UCSD-AML1 (cell line): ENCODE measurements at regions not wholly inside any gene's neighbourhood (a gene's known extent, or its start where the extent isn't known, plus 50 kb on each side); places are given as distances from the start of the nearest gene placed in this dataset.

Experiments used
- DNase-seq: peaks from one replicate; lab custom pipeline; 2025; ENCODE audit not compliant: unreplicated experiment; lab: John Stamatoyannopoulos, UW

DNA sequence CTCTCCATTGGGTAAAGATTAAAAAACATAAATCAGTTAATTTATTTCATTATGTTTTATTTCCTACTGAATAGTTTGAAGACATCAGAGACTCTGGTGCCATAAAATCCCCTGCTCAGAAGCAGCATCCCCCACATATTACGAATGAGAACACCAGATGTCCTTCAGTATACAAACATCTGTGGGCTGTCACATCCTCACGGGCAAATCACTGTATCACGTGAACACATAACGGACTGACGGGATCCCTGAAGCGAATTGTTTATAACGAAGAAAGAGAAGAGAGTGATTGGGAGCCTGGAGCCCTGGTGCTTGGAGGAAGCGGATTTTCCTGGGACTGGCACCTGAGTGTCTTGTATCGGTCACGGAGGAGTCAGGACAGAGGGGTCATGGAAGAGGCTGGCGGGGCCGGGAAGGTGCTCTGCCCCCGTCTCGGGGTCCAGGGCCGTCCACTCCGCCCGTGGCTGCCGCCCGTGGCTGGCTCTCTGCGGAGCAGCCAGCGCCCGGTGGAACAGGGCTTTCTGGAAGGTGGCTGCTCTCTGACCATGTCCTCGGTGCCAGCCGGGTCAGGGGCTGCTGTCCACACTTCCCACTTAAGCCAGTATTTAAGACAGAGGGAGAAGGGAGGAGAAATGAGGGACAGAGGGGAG lies 452.7 kb upstream of the FAT1 start:
- DNase-seq: no peak

DNA sequence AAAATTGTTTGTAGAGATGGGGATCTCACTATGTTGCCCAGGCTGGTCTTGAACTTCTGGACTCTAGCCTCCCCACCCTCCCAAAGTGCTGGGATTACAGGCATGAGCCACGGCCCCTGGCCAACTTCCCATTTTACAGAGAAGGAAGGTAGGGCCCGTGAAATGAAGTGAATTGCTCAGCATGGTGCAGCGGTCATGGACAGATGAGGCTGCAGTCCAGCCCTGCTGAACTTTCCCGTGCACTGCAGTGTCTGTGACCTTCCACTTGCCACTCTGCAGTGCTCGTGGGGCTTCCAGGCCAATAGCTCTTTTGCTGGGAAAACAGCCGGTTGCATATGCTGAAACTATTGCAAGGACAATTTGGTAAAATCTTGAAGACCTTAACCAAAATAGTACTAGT lies 454.4 kb upstream of the FAT1 start:
- DNase-seq: no peak

DNA sequence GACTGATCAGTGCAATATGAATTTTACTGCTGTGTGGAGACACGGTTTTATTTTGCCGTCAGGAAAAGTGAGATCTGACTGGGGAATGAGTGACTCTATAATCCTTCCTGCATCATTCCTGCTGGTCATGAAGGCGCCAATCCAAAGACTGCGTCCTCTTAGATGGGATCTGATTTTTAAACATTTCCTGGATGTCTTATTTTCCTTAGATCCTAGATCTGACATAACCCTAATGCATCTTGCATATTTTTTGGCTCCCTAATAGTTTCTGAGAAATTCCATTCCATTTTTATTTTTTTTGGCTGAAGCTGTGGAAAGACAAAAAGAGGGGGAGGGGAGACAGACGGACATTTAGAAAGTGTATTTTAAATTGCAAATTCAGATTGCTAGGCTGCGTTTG lies 454.9 kb upstream of the FAT1 start:
- DNase-seq: no peak

- no peak for DNase-seq
Observed at GRCh38 chr4:187179086-187180058, 455.7 kb upstream of the FAT1 start.

GRCh38 chr4:187181054-187181453 lies 457.4 kb upstream of the FAT1 start:
- DNase-seq: no peak

DNA sequence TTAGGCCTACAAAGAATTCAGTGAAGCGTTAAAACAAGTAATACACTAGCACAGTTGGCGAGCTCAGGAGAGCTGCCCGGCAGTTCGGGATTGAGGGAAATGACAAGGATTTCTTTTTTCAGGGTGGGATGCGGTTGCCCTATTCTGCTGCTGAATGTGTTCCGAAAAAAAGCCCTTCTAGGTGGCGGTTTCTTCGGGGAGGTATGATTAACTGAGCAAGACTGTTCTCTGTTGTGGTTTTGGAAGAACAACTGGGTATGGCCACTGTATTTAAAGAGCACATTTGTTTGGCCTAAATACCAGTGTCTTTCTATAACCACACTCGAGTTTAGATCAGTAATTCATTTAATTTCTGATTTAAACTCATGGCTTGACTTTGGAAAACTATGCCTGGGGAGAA lies 459.7 kb upstream of the FAT1 start:
- DNase-seq: no peak

DNA sequence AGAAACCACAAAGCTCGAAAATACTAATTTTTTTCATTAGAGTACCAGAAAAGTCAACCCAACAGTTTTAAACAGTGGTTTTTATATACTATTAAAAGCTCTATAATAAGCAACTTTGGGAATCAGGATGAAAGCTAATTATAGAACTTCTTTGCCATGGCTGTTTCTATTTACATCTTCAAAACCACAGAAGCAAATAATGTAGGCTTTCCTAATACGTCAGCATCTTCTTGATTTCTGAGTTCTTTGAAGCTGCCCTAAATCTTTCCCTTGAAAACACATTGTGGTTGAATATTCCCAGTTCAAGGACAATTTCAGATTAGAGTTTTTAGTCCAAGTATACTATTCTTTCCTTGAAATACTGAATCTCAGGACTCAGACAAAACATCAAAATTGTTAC lies 460.2 kb upstream of the FAT1 start:
- DNase-seq: no peak

GRCh38 chr4:187184508-187184907 lies 460.9 kb upstream of the FAT1 start:
- DNase-seq: no peak

- no peak for DNase-seq
Observed at GRCh38 chr4:187188118-187188517, 464.5 kb upstream of the FAT1 start.

- no peak for DNase-seq
Observed at GRCh38 chr4:187188741-187189140, 465.1 kb upstream of the FAT1 start.

- DNase-seq: no peak
Observed at GRCh38 chr4:187190390-187190789, 466.7 kb upstream of the FAT1 start.

- no peak for DNase-seq
Observed at GRCh38 chr4:187191676-187192075, 468.0 kb upstream of the FAT1 start.

DNA sequence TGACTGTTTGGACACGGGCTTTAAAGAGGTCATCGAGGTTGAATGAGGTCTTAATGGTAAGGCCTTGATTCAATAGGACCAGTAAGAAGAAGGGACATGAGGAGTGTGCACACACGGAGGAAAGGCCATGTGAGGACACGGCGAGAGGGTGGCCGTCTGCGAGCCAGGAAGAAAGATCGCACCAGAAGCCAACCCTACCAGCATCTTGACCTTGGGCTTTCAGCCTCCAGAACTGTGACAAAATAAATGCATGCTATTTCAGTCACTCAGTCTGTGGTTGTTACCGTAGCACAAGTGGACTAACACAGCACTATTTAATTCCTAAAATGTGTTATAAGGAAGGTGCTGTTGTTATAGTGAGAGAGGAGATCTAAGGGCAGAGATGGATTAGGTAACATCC lies 468.6 kb upstream of the FAT1 start:
- DNase-seq: no peak

DNA sequence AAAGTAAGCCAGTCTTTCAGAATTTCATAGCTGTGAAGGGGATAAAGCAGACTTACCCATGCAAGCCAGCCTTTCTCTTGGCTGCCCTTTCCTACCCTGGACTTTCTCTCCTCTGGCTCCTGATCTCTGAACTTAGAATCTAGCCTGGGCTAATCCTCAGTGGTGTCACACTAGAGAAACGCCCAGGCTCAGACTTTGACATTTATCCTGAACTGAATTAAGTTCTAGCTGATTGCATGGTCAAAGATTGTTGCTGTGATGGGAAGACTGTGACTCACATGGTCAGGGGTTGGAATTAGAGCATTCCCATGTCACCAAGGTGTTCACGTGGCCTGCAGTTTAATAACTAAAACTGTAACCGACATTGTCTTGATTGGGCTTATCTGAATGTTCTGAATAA lies 469.5 kb upstream of the FAT1 start:
- DNase-seq: no peak

GRCh38 chr4:187204389-187204918 lies 480.8 kb upstream of the FAT1 start:
- DNase-seq: no peak

GRCh38 chr4:187207931-187208330 lies 484.3 kb upstream of the FAT1 start:
- no peak for DNase-seq

GRCh38 chr4:187208651-187209050 lies 485.0 kb upstream of the FAT1 start:
- no peak for DNase-seq

DNA sequence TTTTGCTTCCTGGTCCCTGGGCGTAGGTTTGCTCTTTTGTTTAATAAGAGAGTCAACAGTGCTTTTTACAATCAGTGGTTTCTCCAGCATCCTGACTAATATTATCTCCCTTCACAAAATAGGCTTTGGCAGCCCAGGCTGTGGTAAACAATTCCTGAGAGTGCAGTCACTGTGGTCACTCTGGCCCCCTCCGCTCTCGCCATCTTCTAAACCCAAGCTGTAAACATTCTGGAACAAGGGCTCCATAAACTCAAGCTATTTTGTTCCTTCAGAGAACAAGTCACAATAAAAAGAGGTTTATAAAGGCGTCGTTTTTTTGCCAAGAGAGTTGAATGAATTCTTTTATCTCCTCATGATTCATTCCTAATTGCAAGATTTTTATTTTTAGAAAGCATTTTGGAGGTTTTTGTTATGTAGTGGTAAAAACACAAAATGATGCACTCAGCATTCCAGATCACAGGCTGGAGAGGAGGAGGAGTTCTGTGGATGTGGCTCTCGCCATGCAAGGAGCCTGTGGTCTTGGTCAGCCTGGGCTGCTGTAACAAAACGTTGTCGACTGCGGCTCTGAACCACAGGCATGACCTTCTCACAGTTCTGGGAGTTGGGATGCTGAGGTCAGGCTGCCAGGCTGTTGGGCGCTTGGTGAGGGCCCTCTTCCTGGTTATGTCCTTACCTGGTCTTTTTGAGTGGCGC lies 486.4 kb upstream of the FAT1 start:
- DNase-seq: no peak

DNA sequence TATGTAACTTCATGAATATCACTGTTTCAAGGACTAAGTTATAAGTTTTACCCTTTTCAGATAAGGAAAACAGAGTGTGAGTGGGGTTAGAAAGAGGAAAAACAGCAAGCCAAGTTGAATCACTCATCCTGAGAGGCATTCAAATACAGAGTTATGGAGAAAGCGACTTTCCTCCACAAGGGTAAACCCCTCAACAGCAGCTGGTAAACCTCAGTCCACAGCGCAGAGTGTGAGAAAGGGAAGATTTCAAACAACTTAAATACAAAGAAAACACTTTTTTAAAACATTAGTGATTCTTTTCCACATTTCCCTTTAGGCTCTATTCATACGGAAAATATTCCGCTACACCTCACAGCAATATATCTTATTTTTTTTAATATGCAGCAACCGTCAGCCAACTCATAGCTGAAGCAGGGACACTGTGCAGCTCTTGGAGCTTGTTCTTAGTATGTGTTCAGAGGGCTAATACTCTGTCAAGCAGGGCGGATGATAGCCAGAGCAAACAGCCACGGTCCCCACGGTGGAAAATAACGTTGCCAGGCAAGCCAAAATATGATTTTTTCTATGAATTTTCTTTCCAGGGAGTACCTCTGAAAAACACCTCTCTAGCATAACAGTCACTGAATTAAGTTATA lies 488.9 kb upstream of the FAT1 start:
- DNase-seq: no peak

DNA sequence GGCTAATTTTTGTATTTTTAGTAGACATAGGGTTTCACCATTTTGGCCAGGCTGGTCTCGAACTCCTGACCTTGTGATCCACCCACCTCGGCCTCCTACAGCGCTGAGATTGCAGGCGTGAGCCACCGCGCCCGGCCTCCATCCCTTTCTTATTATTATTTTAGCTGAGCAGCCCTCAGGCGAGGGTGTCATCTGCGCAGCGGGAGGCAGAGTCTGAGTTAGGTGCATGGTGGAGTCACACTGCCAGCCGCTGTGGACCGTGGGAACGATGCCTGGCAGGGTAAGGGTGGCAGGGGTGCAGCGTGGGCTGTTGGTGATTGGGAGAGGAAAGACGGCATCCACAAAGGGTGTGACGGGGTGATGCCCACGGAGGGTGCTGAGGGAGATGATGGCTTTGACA lies 491.8 kb upstream of the FAT1 start:
- DNase-seq: no peak

DNA sequence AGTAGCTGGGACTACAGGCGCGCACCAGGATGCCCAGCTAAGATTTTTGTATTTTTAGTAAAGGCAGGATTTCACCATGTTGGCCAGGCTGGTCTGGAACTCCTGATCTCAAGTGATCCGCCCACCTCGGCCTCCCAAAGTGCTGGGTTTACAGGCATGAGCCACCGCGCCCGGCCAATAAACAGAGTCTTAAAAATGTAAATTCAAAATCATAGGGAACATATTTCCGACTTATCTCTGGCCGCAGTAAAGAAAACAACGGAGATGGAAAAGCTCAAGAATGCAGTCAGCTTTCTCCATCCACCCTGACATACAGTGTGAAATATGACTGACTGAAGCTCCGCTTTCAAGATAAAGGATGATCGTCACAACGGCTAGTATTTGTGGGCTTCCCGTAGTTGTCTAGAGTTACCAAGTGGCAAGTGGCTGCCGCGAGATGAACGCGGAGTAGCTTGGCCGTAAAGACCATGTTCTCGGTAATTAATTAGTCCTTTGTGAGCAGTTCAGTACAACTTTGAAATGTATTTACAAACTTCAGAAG lies 495.1 kb upstream of the FAT1 start:
- no peak for DNase-seq
